Brain pericyte (primary cell): ENCODE measurements at regions not wholly inside any gene's neighbourhood (a gene's known extent, or its start where the extent isn't known, plus 50 kb on each side); places are given as distances from the start of the nearest gene placed in this dataset.
"Not testable (repeated sequence)": the region's sequence is repeated elsewhere in the genome, so short reads cannot be mapped to it uniquely, and the experiment has no call there.

Experiments used
- DNase-seq: peaks from one replicate; pipeline ENCODE4 v3.0.0-alpha.2; 2012; ENCODE audit warnings: low read depth, low spot score

GRCh38 chr9:78438211-78438610 lies 141.3 kb downstream of the PSAT1 start:
- DNase-seq: no peak

- DNase-seq: no peak
These were observed 141.9 kb downstream of the PSAT1 start for GRCh38 chr9:78438780-78439179.

- DNase-seq: peak; percentile 75
These were observed 142.4 kb downstream of the PSAT1 start for GRCh38 chr9:78439190-78439865.

- DNase-seq: no peak
These were observed 143.2 kb downstream of the PSAT1 start for GRCh38 chr9:78439866-78440830.

- DNase-seq: no peak
These were observed 144.5 kb downstream of the PSAT1 start for GRCh38 chr9:78441396-78441795.

- no peak for DNase-seq
These were observed 145.0 kb downstream of the PSAT1 start for GRCh38 chr9:78441822-78442431.

- not testable (repeated sequence) for DNase-seq
These were observed 145.7 kb downstream of the PSAT1 start for GRCh38 chr9:78442577-78442976.

- DNase-seq: no peak
These were observed 147.0 kb downstream of the PSAT1 start for GRCh38 chr9:78443946-78444345.

GRCh38 chr9:78448960-78449673 lies 152.2 kb downstream of the PSAT1 start:
- DNase-seq: no peak

- DNase-seq: no peak
These were observed 156.5 kb downstream of the PSAT1 start for GRCh38 chr9:78453450-78453849.

- no peak for DNase-seq
These were observed 165.7 kb downstream of the PSAT1 start for GRCh38 chr9:78462611-78463010.

- DNase-seq: no peak
These were observed 166.8 kb downstream of the PSAT1 start for GRCh38 chr9:78463750-78464149.

GRCh38 chr9:78468231-78468630 lies 171.3 kb downstream of the PSAT1 start:
- DNase-seq: no peak

GRCh38 chr9:78468974-78469576 lies 172.2 kb downstream of the PSAT1 start:
- DNase-seq: no peak

- DNase-seq: no peak
These were observed 173.3 kb downstream of the PSAT1 start for GRCh38 chr9:78470216-78470615.

GRCh38 chr9:78470741-78471140 lies 173.8 kb downstream of the PSAT1 start:
- no peak for DNase-seq

- no peak for DNase-seq
These were observed 175.2 kb downstream of the PSAT1 start for GRCh38 chr9:78472111-78472510.

GRCh38 chr9:78479441-78479840 lies 182.5 kb downstream of the PSAT1 start:
- DNase-seq: no peak

GRCh38 chr9:78486661-78487060 lies 189.7 kb downstream of the PSAT1 start:
- DNase-seq: no peak

GRCh38 chr9:78490231-78490630 lies 193.3 kb downstream of the PSAT1 start:
- no peak for DNase-seq

- DNase-seq: no peak
These were observed 194.5 kb downstream of the PSAT1 start for GRCh38 chr9:78491402-78491801.
